Activated naive CD4-positive, alpha-beta T cell treated with anti-CD3 and anti-CD28 coated beads, Interleukin-2, amount 10 ng/mL, durations not matched to agents 7 days and 5 days (primary cell): ENCODE measurements at regions not wholly inside any gene's neighbourhood (a gene's known extent, or its start where the extent isn't known, plus 50 kb on each side); places are given as distances from the start of the nearest gene placed in this dataset.

Experiments used
- CTCF ChIA-PET: fragments of 350-600 bp; sonication (Branson Sonifier 250); formaldehyde crosslinking; loops from one replicate; lab custom pipeline; 2021; ENCODE audit warnings: antibody characterized with exemption; lab: Charles Lee
- DNase-seq: peaks from one replicate; pipeline ENCODE4 v3.0.0-alpha.2; 2020
- H3K27ac Mint-ChIP-seq: one replicate; pipeline ENCODE4 v1.8.0; 2021; ENCODE audit warnings: mild to moderate bottlenecking, moderate library complexity, mixed read lengths
- H3K27me3 Mint-ChIP-seq: one replicate; pipeline ENCODE4 v1.8.0; 2021; ENCODE audit warnings: mild to moderate bottlenecking, mixed read lengths
- H3K36me3 Mint-ChIP-seq: one replicate; pipeline ENCODE4 v1.8.0; 2021; ENCODE audit warnings: mixed read lengths
- H3K4me1 Mint-ChIP-seq: one replicate; pipeline ENCODE4 v1.8.0; 2021; ENCODE audit warnings: mixed read lengths
- H3K4me3 Mint-ChIP-seq: one replicate; pipeline ENCODE4 v1.8.0; 2021; ENCODE audit warnings: mild to moderate bottlenecking, moderate library complexity, mixed read lengths
- H3K9me3 Mint-ChIP-seq: one replicate; pipeline ENCODE4 v1.8.0; 2021; ENCODE audit warnings: mixed read lengths

- H3K4me3 Mint-ChIP-seq: no peak overlapping the region
- CTCF ChIA-PET: no interaction called here
- DNase-seq: no peak
Measured at GRCh38 chr1:221149111-221149510, 269.9 kb downstream of the HLX start.

GRCh38 chr1:221149555-221150075, 270.4 kb downstream of the HLX start:
- CTCF ChIA-PET: interaction anchor here (1.0 kb wide), 1 partner anchor 55 kb away, joined by 3 read pairs; no protein-coding TSS in a partner anchor
- Mint-ChIP-seq H3K27me3 (no peaks in the 10 kb centered on the region), H3K4me3 (no peak overlapping the region), H3K27ac (no peak overlapping the region), H3K4me1 (no peaks in the 10 kb centered on the region), H3K36me3 (no peaks in the 10 kb centered on the region), H3K9me3 (no peaks in the 10 kb centered on the region)
- no peak for DNase-seq

More at GRCh38 chr1:221149111-221149510, 269.9 kb downstream of the HLX start:
- Mint-ChIP-seq H3K36me3 (no peaks in the 10 kb centered on the region), H3K27ac (no peak overlapping the region), H3K9me3 (no peaks in the 10 kb centered on the region), H3K27me3 (no peaks in the 10 kb centered on the region), H3K4me1 (no peaks in the 10 kb centered on the region)

- no peaks in the 10 kb centered on the region for H3K4me1 Mint-ChIP-seq
- no peaks in the 10 kb centered on the region for H3K9me3 Mint-ChIP-seq
- H3K36me3 Mint-ChIP-seq: no peaks in the 10 kb centered on the region
- no peak overlapping the region for H3K27ac Mint-ChIP-seq
- no peak overlapping the region for H3K4me3 Mint-ChIP-seq
- CTCF ChIA-PET: no interaction called here
- DNase-seq: no peak
- H3K27me3 Mint-ChIP-seq: no peaks in the 10 kb centered on the region
Measured at GRCh38 chr1:221150996-221151395, 271.8 kb downstream of the HLX start.

GRCh38 chr1:221154932-221155331, 275.7 kb downstream of the HLX start:
- no peaks in the 10 kb centered on the region for H3K36me3 Mint-ChIP-seq
- H3K4me3 Mint-ChIP-seq: no peak overlapping the region
- CTCF ChIA-PET: no interaction called here
- H3K27ac Mint-ChIP-seq: no peak overlapping the region
- DNase-seq: no peak
- H3K9me3 Mint-ChIP-seq: no peaks in the 10 kb centered on the region
- H3K27me3 Mint-ChIP-seq: no peaks in the 10 kb centered on the region
- no peaks in the 10 kb centered on the region for H3K4me1 Mint-ChIP-seq

GRCh38 chr1:221157026-221157761, 278.0 kb downstream of the HLX start:
- Mint-ChIP-seq H3K27me3 (no peaks in the 10 kb centered on the region), H3K36me3 (no peaks in the 10 kb centered on the region), H3K9me3 (no peaks in the 10 kb centered on the region), H3K27ac (no peak overlapping the region), H3K4me3 (no peak overlapping the region), H3K4me1 (no peaks in the 10 kb centered on the region)
- CTCF ChIA-PET: no interaction called here
- DNase-seq: no peak

GRCh38 chr1:221159608-221160007, 280.4 kb downstream of the HLX start:
- Mint-ChIP-seq H3K9me3 (no peaks in the 10 kb centered on the region), H3K27ac (no peak overlapping the region), H3K4me1 (no peaks in the 10 kb centered on the region), H3K27me3 (no peaks in the 10 kb centered on the region), H3K36me3 (no peaks in the 10 kb centered on the region), H3K4me3 (no peak overlapping the region)
- DNase-seq: no peak
- CTCF ChIA-PET: no interaction called here

- no peaks in the 10 kb centered on the region for H3K9me3 Mint-ChIP-seq
- H3K27me3 Mint-ChIP-seq: no peaks in the 10 kb centered on the region
- DNase-seq: no peak
- no peaks in the 10 kb centered on the region for H3K4me1 Mint-ChIP-seq
- no peaks in the 10 kb centered on the region for H3K36me3 Mint-ChIP-seq
- CTCF ChIA-PET: no interaction called here
- no peak overlapping the region for H3K4me3 Mint-ChIP-seq
- no peak overlapping the region for H3K27ac Mint-ChIP-seq
Measured at GRCh38 chr1:221161571-221162041, 282.4 kb downstream of the HLX start.

GRCh38 chr1:221162352-221162751, 283.1 kb downstream of the HLX start:
- Mint-ChIP-seq H3K36me3 (no peaks in the 10 kb centered on the region), H3K4me3 (no peak overlapping the region), H3K27me3 (no peaks in the 10 kb centered on the region), H3K27ac (no peak overlapping the region), H3K9me3 (no peaks in the 10 kb centered on the region), H3K4me1 (no peaks in the 10 kb centered on the region)
- CTCF ChIA-PET: no interaction called here
- no peak for DNase-seq

- Mint-ChIP-seq H3K9me3 (no peaks in the 10 kb centered on the region), H3K27me3 (no peaks in the 10 kb centered on the region), H3K36me3 (no peaks in the 10 kb centered on the region), H3K4me1 (no peaks in the 10 kb centered on the region), H3K4me3 (no peak overlapping the region), H3K27ac (no peak overlapping the region)
- CTCF ChIA-PET: no interaction called here
- DNase-seq: no peak
Measured at GRCh38 chr1:221162939-221163338, 283.7 kb downstream of the HLX start.

GRCh38 chr1:221164029-221164428, 284.8 kb downstream of the HLX start:
- H3K9me3 Mint-ChIP-seq: no peaks in the 10 kb centered on the region

GRCh38 chr1:221164951-221165838, 286.0 kb downstream of the HLX start:
- DNase-seq: no peak
- H3K36me3 Mint-ChIP-seq: no peaks in the 10 kb centered on the region
- H3K4me3 Mint-ChIP-seq: no peak overlapping the region
- H3K27me3 Mint-ChIP-seq: no peaks in the 10 kb centered on the region
- H3K4me1 Mint-ChIP-seq: no peaks in the 10 kb centered on the region
- no peaks in the 10 kb centered on the region for H3K9me3 Mint-ChIP-seq
- no peak overlapping the region for H3K27ac Mint-ChIP-seq
- CTCF ChIA-PET: no interaction called here

More at GRCh38 chr1:221164029-221164428, 284.8 kb downstream of the HLX start:
- DNase-seq: no peak
- H3K36me3 Mint-ChIP-seq: no peaks in the 10 kb centered on the region
- no peak overlapping the region for H3K27ac Mint-ChIP-seq
- H3K4me1 Mint-ChIP-seq: no peaks in the 10 kb centered on the region
- no peak overlapping the region for H3K4me3 Mint-ChIP-seq
- CTCF ChIA-PET: no interaction called here
- no peaks in the 10 kb centered on the region for H3K27me3 Mint-ChIP-seq

- Mint-ChIP-seq H3K9me3 (no peaks in the 10 kb centered on the region), H3K4me3 (no peak overlapping the region), H3K27me3 (no peaks in the 10 kb centered on the region), H3K4me1 (no peaks in the 10 kb centered on the region), H3K27ac (no peak overlapping the region), H3K36me3 (no peaks in the 10 kb centered on the region)
- DNase-seq: no peak
- CTCF ChIA-PET: no interaction called here
Measured at GRCh38 chr1:221165839-221166500, 286.7 kb downstream of the HLX start.

- no peak for DNase-seq
- no peak overlapping the region for H3K4me3 Mint-ChIP-seq
- H3K36me3 Mint-ChIP-seq: no peaks in the 10 kb centered on the region
- H3K9me3 Mint-ChIP-seq: no peaks in the 10 kb centered on the region
- CTCF ChIA-PET: no interaction called here
- H3K27ac Mint-ChIP-seq: no peak overlapping the region
- H3K4me1 Mint-ChIP-seq: no peaks in the 10 kb centered on the region
- H3K27me3 Mint-ChIP-seq: no peaks in the 10 kb centered on the region
Measured at GRCh38 chr1:221166559-221167318, 287.5 kb downstream of the HLX start.
